WERI-Rb-1 (cell line): ENCODE measurements at regions not wholly inside any gene's neighbourhood (a gene's known extent, or its start where the extent isn't known, plus 50 kb on each side); places are given as distances from the start of the nearest gene placed in this dataset.

Experiments
- DNase-seq: peaks from one replicate; pipeline ENCODE4 v3.0.0-alpha.2; 2020
- H3K27ac ChIP-seq: fragments of 250-450 bp; sonication (Bioruptor Pico); 2 replicates; pipeline ENCODE4 v1.5.1; 2020; ENCODE audit warnings: mild to moderate bottlenecking, moderate library complexity
- H3K27me3 ChIP-seq: fragments of 250-450 bp; sonication (Bioruptor Pico); 2 replicates; pipeline ENCODE4 v1.5.1; 2021; ENCODE audit warnings: mild to moderate bottlenecking, low read depth, moderate library complexity; ENCODE audit not compliant: insufficient read depth, severe bottlenecking
- H3K36me3 ChIP-seq: fragments of 250-450 bp; sonication (Bioruptor Pico); 2 replicates; pipeline ENCODE4 v1.5.1; 2020; ENCODE audit warnings: mild to moderate bottlenecking, moderate library complexity
- H3K4me3 ChIP-seq: 2 replicates; pipeline ENCODE4 v1.5.1; 2011; ENCODE audit warnings: low read depth, mild to moderate bottlenecking, control low read depth, low read length
- H3K9me3 ChIP-seq: fragments of 250-450 bp; sonication (Bioruptor Pico); 2 replicates; pipeline ENCODE4 v1.5.1; 2021; ENCODE audit warnings: mild to moderate bottlenecking, moderate library complexity; ENCODE audit not compliant: severe bottlenecking
- CTCF ChIP-seq: IDR thresholded peaks from 2 replicates; pipeline ENCODE4 v1.5.1; 2011; ENCODE audit warnings: low read depth, mild to moderate bottlenecking, control low read depth, inconsistent platforms, low read length

GRCh38 chrX:122739770-122740169 is 444.3 kb upstream of the GRIA3 start:
- Histone ChIP-seq H3K27me3 (no peaks in the 10 kb centered on the region), H3K9me3 (peaks cover 3% of the 10 kb centered on the region), H3K4me3 (no peak overlapping the region), H3K27ac (no peak overlapping the region), H3K36me3 (no peaks in the 10 kb centered on the region)
- no peak for DNase-seq
- TF ChIP-seq CTCF = no peak

- Histone ChIP-seq H3K27me3 (peaks cover 7% of the 10 kb centered on the region), H3K27ac (no peak overlapping the region), H3K9me3 (no peaks in the 10 kb centered on the region), H3K36me3 (no peaks in the 10 kb centered on the region), H3K4me3 (no peak overlapping the region)
- TF ChIP-seq CTCF = no peak
- no peak for DNase-seq
Measured at GRCh38 chrX:122770581-122770980, 413.5 kb upstream of the GRIA3 start.

GRCh38 chrX:122771933-122772332 is 412.1 kb upstream of the GRIA3 start:
- no peaks in the 10 kb centered on the region for H3K36me3 ChIP-seq
- DNase-seq = no peak
- H3K27me3 ChIP-seq = peaks cover 7% of the 10 kb centered on the region
- no peak for TF ChIP-seq CTCF
- no peak overlapping the region for H3K4me3 ChIP-seq
- H3K27ac ChIP-seq = no peak overlapping the region
- H3K9me3 ChIP-seq = no peaks in the 10 kb centered on the region

GRCh38 chrX:122777766-122778165 is 406.3 kb upstream of the GRIA3 start:
- H3K27ac ChIP-seq = no peak overlapping the region

GRCh38 chrX:122783918-122784317 is 400.2 kb upstream of the GRIA3 start:
- Histone ChIP-seq H3K27me3 (peaks cover 10% of the 10 kb centered on the region), H3K4me3 (no peak overlapping the region), H3K9me3 (no peaks in the 10 kb centered on the region), H3K27ac (no peak overlapping the region), H3K36me3 (no peaks in the 10 kb centered on the region)
- no peak for DNase-seq
- no peak for TF ChIP-seq CTCF

More at GRCh38 chrX:122777766-122778165, 406.3 kb upstream of the GRIA3 start:
- H3K36me3 ChIP-seq = no peaks in the 10 kb centered on the region
- no peaks in the 10 kb centered on the region for H3K9me3 ChIP-seq
- no peak for TF ChIP-seq CTCF
- DNase-seq = no peak
- peaks cover 8% of the 10 kb centered on the region for H3K27me3 ChIP-seq
- no peak overlapping the region for H3K4me3 ChIP-seq

GRCh38 chrX:122787231-122787630 is 396.8 kb upstream of the GRIA3 start:
- no peak overlapping the region for H3K27ac ChIP-seq
- peaks cover 17% of the 10 kb centered on the region for H3K27me3 ChIP-seq
- H3K36me3 ChIP-seq = no peaks in the 10 kb centered on the region

More at GRCh38 chrX:122787231-122787630, 396.8 kb upstream of the GRIA3 start:
- no peak for DNase-seq
- no peak overlapping the region for H3K4me3 ChIP-seq
- H3K9me3 ChIP-seq = no peaks in the 10 kb centered on the region
- TF ChIP-seq CTCF = no peak
